Mucosa of gallbladder (tissue), 1 donor: ENCODE measurements at regions not wholly inside any gene's neighbourhood (a gene's known extent, or its start where the extent isn't known, plus 50 kb on each side); places are given as distances from the start of the nearest gene placed in this dataset.

Experiments
- DNase-seq: peaks from one replicate; pipeline ENCODE4 v3.0.0-alpha.2; 2020; ENCODE audit warnings: low spot score
- donor health status: DM: no; HTN: no; CAD: no.

DNA sequence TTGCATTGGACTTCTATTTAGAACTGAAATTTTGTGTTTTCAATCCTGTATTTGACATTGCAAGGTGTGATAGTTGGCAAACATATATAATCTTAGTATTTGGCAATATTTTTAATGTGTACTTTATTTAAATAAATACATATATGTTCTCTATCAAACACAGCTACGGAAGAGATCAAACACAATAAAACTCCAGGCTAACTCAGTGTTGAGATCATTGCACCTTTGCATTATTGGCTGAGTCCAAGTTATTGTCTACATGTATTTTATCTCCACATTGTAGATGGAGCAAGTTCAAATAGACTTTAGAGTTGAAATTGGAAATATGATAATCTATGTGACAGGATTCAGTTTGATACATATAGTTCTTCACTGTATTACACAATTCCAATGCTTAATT, 176.7 kb downstream of the ST6GAL2 start:
- no peak for DNase-seq

DNA sequence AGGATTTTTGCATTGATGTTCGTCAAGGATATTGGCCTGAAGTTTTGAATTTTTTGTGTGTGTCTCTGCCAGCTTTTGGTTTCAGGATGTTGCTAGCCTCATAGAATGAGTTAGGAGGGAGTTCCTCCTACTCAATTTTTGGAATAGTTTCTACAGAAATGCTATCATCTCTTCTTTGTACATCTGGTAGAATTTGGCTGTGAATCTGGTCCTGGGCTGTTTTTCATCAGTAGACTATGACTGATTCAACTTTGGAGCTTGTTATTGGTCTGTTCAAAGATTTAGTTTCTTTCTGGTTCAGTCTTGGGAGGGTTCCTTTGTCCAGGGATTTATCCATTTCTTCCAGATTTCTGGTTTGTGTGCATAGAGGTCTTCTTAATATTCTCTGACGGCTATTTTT, 166.7 kb downstream of the ST6GAL2 start:
- DNase-seq = no peak

DNA sequence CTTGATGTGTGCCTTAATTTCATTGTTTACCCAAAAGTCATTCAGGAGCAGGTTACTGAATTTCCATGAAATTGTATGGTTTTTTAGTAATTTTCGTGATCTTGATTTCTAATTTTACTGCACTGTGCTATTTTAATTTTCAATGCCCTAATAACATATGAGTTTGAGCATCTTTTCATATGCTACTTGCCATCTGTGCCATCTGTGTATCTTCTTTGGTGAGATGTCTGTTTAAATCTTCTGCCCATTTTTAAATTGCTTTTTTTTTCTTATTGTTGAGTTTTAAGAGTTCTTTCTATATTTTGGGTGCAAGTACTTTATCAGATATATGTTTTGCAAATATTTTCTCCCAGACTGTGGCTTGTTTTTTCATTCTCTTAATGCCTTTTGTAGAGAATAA, 165.9 kb downstream of the ST6GAL2 start:
- DNase-seq = no peak

DNA sequence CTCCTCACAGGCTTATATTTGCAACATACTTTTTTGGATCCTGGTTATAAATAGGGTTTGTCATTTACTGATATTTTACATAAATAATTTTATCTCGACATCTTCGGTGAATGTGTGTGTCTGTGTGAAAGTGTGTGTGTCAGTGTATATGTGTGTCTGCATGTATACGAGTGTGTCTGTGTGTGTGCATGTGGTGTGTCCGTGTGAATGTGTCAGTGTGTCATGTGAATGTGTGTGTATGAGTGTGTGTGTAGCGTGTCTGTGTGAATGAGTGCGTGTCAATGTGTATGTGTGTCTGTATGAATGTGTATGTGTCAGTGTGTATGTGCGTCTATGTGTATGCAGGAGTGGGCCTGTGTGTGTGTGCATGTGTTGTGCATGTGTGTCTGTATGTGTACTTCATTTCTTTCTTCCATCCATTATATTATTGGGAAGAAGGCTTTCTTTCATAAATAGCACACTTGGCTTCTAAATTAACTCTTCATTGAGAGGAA, 161.6 kb downstream of the ST6GAL2 start:
- no peak for DNase-seq

DNA sequence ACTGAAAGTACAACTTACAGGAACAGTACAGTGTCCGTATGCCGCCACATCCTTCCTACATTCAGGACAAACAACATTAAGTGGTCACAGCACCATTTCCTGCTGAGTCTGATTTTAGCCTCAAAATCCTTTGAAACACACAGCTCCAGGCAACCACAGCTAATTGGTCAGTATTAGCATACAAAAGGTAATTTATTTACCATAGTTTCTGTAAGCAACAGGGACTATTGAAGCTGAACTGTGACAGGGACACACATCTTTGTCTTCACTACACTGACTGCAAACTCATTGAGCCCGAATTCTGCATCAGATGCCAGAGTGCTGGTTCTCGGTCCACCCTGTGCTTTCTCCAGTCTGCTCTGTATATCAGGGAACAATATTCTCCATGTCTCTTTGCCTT, 151.8 kb downstream of the ST6GAL2 start:
- DNase-seq = no peak

DNA sequence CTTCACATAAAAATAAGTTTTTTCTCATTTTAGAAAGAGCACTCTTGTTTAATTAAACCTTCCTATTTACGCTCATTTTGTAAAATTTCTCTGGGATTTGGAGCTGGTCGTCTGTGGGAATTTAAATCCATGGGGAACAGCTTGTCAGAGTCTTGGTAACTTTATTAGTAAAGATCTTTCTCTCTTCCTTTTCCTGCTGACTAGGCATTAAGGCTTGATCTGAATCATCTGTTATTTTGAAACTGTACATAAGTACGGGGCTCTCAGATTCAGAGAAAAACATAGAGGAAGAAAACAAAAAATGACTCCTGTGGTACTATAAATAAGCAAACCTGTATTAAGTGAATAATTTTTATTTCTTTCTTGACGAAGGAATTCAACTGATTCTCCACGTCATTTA, 150.2 kb downstream of the ST6GAL2 start:
- no peak for DNase-seq

DNA sequence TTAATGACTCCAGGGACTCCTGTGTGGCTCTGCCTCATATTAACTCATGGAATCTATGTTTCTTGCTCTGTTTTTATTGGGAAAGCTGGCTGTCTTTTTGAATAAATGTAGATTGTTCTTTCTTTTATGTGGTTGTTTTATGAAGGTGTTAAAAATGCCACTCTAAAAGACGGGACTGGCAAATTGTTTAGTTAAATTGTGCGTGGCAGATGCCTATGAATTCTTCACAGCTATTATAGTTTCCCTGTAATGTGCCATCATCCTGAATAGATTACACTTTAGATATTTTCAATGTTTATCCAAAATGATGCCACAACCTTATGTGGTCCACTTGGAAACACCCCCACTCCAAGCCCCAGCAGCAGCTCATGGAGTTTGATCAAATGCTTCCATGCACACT, 149.7 kb downstream of the ST6GAL2 start:
- no peak for DNase-seq

DNA sequence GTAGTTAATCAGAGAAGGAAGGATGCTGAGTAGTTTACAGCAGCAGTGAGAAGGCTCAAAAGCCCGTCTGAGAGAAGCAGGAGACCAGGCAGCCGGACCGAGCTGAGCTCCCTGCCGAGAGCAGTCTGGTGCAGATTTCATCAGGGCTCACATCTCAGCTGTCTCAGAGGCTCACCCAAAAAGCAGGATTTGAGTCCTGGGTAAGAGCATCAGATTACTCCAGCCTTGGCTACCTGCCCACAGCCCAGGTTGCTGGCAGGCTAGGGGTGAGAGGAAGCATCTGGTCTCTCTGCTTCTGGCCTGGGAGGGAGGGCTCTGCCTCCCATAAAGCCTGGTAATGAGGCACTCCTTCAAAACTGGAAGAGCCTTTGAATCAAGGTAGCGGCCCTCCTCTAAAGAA, 140.5 kb downstream of the ST6GAL2 start:
- no peak for DNase-seq

DNA sequence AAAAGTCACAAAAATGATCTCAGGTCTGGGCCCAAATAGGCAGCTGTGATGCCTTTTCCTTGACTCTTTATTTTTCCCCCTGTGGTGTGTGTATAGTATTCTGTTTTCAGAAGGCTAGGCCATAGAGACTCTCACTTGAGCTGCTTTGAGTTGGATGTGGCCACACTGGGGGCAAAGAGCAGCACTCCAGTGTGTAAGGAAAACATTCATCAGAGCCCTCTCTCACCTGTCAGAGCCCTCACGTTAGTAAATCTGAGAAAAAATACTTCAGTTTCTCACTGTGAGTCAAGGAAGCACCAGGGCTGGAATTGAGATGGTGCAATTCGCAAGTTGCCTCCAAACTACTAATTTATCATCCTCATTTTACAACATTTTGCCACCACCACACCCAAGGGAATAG, 136.1 kb downstream of the ST6GAL2 start:
- DNase-seq = no peak
